Fibroblast of skin of left biceps (primary cell): ENCODE measurements at regions not wholly inside any gene's neighbourhood (a gene's known extent, or its start where the extent isn't known, plus 50 kb on each side); places are given as distances from the start of the nearest gene placed in this dataset.

Experiments used
- DNase-seq, 2 experiments: peaks; one replicate each; pipeline ENCODE4 v3.0.0-alpha.2; 2013; ENCODE audit warnings: low read depth in 2 of 2

DNA sequence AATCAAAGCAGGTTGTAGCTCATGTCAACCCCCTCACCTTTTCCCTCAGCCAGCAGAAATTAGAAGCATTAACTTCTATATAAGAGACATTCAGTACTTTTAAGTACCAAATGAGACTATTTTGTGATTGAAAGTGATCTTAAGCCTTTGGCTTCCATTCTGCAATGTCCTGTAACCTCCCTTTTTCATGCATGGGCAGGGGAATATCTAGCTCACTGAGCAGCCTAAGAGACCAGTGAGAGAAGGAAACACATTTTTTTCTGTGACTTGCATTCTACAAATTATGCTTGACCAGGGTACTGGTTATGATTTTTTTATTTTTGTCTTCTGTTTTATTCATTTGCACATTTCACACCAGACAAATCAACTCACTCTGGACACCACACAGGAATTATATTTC lies 369.6 kb downstream of the KCTD12 start:
- no peak for DNase-seq

DNA sequence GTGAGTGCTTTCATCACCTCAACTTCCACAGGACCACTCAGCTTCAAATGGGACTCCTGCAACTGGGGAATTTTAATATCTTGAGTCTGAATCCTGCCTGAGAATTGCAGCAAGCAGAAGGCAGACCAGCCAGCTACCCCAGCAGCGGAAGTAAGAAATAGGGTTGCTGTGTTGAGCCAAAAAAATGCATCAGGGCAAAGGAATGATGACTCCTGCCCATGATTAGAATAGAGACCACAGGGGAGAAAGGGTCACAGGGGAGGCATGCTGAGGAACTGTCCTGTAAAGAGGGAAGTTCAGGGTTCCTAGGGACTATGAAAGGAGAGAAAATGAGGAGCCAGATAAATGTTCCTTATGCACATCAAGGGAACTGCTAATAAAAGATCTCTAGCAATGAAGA lies 370.2 kb downstream of the KCTD12 start:
- no peak for DNase-seq

DNA sequence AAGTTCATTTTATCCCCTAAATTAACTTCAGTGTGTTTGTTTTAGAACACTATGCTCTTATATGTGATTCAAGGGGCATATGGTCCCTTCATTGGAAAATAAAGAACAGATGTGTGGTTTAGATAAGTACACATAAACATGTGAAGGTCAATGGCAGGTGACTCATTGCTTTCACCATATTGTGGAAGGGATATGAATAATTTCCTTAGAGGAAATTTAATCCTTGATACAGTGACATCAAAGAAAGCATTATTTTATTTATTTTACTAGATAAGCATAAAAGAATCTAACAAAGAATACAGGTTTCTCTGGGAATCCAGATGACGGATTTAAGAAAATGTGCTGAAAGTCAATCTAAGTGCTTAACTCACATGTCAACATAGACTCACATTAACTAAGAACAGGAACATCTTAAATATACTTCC lies 373.5 kb downstream of the KCTD12 start:
- DNase-seq, result peak; percentile 45 to 50

DNA sequence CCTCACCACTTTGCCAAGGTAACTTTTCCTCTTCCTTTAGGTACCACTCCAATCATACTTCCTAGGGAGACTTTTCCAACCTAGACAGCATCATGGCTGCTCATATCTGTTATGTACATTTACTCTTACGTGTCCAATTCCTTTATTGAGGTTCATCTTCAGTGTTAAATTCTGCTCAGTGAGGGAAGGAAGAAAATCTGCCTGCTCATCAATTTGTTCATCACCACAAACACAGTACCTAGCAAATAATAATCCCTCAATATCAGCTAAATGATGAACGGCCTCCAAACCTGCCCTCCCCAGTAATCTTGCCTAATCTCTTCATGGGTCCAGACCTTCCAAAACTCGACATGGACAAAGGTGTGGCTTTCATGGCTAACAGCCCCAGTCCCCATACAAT lies 380.8 kb downstream of the KCTD12 start:
- no peak for DNase-seq

DNA sequence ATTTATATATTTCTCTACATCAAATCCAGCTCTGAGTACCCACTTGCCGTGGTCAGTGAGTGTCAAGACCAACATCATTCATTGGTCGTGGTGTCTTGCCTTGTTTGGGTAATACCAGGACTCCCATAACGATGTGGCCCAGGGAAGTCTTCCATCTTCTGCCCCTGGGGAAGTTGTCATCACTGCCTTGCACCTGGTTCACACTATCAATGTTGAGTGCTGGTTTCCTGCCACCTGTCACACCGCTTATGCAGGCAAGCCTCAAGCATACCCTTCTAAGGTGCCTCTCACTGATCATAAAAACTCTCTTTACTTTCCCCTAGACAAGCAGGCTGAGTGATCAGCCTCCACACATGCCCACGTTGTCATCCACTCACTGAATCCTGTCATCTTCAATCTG lies 382.4 kb downstream of the KCTD12 start:
- DNase-seq, result no peak

DNA sequence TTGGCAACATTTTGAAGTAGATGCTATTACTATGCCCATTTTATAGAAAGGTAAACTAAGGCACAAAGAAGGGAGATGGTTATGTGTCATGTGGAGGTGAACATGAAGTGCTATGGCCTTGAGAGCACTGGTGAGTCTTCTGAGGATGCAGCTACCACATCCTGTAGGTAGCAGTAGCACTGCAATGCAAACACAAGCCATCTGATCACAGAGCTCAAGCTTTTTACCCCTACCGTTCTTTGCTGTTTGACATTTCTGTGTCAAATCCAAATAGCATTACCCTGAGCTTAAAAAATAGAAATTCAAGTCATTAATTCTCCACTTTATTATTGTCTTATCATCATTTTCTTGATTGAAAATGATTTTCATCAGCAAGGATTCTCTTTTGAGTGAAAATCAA lies 382.9 kb downstream of the KCTD12 start:
- DNase-seq, result no peak

DNA sequence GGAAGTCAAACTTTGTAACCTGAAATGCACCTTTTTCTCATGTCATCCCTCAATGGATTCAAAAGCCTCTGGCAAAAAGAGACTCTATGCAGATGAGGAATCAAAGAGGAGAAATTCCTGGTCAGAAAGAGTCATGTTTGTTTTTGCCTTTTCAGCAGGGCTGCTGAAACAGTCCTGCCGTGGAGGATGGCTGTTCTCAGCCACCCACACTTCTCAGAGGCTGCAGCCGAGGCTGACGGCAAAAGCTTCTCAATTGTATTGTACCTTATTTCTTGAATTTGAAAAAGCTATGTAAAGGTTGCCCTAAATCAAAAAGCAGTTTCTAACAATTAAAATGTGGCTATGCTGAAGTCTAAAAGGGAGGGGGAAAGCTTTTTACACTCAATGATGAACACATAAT lies 385.3 kb downstream of the KCTD12 start:
- DNase-seq, result no peak

DNA sequence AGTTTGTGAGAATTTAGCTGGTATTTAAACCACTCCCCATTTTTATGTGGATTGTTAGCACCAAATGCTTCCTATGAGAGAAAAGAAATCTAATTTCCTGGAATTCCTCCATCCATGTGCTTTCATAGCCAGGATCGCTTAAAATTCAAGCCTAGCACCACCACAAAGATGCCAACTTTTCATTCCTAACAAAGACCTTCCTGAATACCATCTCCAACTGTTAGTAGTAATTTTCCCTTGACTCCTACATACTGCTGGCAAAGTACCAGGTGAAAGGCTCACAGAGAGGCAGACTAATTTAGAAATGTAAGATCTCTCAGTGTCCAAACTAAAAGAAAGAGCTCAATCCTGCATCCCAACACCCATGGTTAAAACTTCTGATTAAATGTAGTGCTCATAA lies 386.3 kb downstream of the KCTD12 start:
- DNase-seq, result no peak

DNA sequence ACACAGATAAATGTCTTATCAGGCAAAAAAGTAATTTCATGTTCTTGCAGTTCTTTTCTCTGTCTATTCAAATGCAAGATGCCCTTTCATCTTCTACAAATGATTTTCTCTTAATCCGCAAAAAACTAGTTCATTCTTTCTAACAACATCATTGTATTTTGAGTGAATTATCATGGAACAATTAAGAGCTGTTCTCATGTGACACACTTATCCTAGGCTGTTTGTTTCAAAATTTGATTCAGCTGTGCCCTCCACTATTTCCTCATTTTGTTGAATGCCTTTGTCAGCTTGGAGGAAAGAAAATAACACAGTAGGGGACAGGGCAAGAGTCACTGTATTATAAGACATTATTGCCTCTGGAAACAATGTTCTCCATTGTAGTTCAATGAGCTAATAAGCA lies 396.9 kb downstream of the KCTD12 start:
- no peak for DNase-seq

DNA sequence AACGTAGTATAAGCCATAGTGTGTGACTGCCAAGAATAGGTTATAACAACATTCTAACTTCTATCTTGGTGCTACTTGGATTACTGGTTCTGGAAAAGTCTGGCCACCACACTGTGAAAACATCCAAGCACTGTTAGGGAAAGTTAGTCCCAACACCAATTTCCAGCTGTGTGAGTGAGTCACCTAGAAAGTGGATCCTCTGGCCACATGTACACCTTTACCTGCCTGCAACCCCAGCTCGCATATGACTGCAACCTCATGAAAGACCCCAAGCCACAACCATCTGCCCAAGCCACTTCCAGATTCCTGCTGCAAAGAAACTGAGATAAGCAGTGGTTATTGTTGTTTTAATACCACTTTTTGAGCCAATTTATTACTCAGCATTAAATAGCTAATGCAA lies 404.5 kb downstream of the KCTD12 start:
- DNase-seq, result no peak

DNA sequence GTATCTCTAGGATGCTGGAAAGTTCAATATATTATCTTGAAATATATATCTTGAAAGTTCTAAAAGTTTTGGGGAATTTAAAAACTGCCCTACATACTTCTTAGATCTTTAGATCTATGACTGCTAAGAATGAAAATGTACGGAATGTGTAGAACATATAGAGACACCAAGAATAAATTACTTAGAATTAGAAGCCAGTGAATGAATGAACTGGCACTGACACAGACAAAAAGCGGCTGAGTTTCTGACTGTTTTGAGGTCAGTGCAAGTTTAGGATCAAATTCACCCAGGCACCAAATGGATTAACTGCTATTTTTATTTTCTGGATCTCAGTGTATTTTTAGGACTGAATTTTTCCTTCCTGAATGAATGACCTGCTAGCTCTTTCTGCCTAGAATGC lies 411.2 kb downstream of the KCTD12 start:
- DNase-seq, result no peak

DNA sequence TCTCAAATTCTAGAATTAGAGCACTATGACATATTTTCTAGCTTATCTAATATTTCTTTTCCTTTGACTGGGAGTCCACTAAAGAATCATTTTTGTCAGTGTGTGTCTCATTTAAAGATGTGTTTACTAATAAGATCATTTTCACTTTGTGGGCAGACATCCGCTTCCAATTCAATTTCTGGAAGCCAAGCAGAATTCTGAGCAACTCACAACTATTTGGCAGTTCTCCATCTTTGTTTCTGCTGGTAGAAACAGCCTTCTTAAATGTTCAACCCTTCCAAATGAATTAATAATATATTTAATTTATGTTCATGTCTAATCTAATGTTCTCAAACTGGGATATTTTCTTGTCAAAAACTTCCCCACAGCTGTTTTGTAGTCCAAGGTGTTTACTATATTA lies 411.8 kb downstream of the KCTD12 start:
- DNase-seq, result peak; percentile 5

DNA sequence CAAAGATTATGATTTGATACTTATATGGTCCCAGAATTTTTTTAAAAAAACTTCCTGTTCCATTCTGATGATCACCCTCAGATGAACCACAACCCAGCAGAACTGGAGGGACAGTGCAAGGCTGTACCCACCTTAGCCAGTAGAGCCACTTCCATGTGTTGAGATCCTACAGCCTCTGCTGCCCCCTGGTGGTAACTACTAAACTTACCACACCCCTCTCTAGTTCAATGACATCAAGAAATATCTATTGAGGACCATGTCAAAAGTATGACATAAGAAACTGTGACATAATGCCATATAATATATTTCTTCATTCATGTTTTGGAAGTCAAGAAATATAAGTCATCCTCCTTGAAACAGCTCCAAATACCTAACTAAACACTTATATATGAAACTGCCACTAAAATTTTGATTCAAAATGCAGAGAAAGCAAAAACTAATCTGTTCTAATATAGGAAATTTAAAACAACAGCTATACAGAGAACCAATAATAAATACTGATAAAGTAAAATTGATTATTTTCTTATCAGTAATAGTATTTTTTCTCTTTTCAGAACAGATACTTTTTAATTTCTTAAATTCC lies 412.6 kb downstream of the KCTD12 start:
- DNase-seq, result peak; percentile 31 to 32

DNA sequence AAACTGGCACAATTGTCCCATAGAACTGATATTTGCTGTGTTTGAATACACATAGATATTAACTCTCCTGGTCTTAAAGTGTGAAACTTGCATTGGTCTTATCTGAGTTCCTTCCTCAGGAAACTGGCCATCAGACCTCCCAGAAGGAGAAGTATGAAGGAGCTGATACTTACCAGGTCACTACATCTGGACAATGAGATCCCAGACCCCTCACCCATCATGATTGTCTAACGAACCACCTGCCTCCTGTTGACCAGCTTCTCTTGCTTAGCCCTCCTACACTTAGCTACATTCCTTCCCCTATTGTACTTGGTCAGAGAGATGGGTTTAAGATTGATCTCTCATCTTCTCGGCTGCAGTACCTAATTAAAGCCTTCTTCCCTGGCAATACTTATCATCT lies 413.3 kb downstream of the KCTD12 start:
- no peak for DNase-seq

DNA sequence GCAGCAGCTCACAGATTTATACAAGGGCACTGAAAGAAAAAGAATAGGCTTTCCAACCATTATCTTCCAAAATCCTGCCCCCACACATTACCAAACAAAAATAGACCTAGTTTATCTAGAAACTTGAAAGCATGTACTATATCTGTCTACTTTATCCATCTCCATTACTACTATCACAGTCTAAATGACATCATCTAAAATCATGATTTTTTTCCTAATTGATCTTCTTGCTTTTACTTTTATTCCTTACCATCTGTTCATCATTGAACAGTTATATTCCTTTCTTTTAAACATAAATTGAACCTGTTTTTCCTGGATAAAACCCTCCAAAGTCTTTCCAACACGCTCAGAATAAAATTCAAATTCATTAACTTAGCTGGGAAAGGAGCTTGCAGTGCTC lies 414.7 kb downstream of the KCTD12 start:
- no peak for DNase-seq

DNA sequence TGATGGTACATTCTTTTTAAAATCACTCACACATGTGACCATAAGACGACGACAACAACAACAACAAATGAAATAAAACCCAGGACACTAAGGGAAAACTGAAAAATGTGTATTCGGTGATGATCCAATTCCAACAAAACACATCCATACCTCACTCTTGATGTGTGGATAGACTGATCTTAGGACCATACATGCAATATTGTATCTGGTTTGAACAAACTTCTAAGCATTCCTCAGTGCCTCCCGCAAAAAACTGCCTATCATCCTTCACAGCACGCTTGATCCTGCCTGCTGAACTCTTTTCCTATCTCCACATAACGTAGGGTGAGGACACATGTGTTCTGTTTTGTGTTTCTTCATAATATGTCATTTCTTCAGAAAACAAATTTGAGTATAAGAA lies 415.2 kb downstream of the KCTD12 start:
- DNase-seq, result no peak

DNA sequence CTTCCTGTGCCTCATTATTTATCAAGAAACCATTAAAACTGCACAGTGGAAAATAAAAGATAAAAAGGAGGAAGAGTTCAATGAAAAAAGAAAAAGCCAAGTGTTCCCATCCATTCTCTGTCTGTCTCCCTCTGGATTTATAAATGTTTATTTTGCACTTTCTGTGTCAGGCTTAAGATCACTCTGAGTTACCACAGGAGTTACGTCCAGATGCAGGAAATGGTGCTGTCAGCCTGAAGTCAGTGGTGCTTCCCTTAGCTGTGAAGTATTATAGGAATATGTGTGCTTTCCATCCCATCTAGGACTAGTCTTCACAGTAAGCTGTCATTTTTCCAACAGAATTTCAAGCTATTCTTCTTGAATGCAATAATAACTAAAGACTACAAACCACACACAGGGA lies 420.2 kb downstream of the KCTD12 start:
- DNase-seq, result no peak

DNA sequence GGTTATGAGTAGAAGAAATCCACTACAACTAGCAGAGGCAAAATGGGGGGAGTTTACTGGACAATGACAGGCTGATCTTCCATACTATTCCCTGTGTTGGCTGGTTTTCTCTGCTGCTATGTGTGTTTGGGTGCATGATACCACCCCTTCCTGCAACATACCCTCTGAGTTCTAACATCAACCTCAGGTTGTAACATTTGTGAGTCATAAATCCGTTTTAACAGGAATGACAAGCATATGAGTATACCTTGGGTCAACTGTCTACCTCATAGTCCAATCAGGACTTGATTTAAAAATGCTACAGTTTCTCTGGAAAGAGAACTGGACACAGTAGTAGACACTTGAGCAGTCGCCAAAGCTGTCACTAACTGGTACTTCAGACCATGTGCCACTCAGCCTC lies 422.9 kb downstream of the KCTD12 start:
- DNase-seq, result no peak

DNA sequence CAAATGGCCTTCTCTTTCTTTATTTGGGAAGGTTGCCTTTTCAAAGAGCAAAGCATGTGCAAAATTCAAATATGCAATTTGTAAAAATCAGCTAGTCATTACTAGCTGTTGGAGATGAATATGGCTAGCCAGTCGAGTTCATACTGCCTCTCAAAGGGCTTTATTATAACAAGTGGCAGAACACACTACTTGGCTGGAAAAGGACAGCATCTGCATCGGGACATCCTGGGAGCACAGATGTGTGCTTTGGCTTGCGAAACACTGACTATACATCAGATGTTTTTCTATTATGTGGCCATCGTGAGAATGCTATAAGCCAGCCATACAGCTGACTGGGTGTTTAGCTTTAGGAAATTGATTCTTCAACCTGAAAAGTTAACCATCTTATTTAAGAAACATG lies 424.2 kb downstream of the KCTD12 start:
- no peak for DNase-seq

DNA sequence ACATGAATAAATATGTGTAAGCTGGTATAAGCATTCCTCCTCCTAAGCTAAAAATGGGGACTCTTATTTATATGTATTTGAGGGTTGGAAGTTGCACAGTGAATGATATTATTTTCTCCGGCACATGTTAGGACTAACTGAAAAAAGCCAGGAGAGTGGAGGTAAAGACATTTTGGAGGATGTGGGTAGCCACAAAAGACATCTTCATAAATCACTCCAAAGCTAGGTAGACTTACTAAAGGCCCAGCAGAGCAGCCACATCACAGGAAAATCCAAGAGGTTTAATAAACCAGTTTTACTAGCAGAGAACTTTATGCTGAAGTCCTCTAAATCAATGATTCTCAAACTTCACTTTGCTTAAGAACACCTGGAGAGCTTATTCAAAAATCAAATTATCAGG lies 424.7 kb downstream of the KCTD12 start:
- DNase-seq, result no peak

DNA sequence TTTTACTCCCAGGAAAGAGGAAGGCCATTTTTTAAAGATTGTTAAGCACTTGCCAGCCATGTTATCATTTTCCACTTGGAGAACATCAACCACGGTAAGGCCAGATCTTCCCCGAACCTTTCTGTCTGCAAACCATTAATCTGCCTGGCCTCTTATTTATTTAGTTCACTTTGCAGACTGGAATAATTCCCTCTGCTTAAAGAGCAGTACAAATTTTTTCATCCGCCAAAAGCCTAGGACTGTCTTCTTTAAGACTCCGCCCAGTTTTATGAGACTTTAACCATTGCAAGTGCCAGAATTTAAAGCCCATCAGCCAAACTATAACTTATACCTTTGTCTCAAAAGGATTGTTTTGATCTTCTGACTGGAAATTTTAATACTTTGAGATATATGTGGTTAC lies 426.3 kb downstream of the KCTD12 start:
- no peak for DNase-seq

DNA sequence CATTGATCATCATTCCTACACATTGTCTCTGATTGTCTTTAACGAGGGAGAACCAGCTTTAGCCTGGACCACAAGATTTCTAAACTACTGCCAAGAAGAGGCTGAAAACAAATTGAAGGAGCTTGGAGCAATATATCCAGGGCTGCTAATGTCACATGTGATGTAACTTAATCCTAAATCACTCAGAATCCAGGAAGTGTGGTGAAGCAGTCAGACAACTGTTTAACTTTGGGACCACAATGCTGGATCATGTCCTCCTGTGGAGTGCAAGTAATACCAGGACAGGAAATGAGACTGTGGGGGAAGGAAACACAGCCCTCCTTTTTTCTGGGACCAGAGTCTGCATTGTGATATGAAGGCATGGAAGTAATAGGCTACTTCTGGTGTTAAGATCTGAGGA lies 430.2 kb downstream of the KCTD12 start:
- DNase-seq, result peak; percentile 53 to 66

DNA sequence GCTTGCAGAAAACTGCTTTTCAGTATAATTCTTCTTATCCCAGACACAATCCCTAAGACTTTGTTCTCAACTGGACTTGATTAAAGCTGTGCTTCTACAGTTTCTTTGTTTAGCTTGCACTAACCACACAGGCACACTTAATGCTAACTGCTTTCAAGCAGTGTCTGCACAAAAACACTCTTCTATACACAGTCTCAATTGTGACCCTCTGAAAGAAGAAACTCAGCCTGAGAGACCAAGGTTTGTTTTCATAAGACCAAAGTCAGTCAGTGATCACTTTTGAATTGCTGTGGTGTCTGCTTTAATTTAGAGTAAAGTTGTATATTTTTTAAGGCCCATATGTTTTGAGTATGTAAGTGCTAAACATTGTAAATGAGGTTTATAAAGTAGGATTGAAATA lies 431.2 kb downstream of the KCTD12 start:
- no peak for DNase-seq

DNA sequence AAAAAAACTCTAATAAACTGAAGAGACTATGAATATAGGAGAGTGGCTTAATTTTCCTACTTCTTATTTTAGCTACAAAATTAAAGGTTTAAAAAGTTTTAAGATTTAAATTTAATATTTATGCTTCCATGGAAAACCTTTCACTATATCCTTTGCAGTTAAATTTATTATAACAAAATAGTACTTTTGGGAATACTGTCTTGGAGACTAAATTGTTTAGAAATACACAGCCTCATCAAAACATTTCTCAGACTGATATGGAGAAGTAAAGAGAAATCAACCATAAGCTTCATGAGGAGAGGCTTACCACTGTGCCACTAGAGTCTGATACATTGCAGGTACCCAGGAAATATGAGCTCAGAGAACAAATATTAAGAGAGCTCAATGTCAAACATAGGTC lies 436.5 kb downstream of the KCTD12 start:
- no peak for DNase-seq

DNA sequence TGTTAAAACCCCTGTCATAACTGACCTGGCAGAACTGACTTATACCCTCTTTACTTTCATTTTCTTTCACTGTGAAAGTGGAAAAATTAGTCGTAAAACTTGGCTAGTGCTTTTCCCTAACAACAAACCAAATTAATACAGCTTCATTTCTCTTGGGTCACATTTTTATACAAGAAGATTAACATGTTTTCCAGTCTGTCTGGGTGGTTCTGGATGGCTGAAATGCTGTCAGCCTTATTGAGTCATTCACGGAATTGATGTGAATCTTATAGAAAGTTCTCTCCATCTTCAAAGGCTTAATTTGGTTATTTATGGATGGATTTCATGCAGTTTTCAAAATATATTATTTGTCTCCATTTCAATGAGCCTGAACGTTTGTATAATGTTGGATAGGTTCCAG lies 440.0 kb downstream of the KCTD12 start:
- DNase-seq, result no peak
